ENCODE measurements at regions not wholly inside any gene's neighbourhood (a gene's known extent, or its start where the extent isn't known, plus 50 kb on each side); places are given as distances from the start of the nearest gene placed in this dataset.

DNA sequence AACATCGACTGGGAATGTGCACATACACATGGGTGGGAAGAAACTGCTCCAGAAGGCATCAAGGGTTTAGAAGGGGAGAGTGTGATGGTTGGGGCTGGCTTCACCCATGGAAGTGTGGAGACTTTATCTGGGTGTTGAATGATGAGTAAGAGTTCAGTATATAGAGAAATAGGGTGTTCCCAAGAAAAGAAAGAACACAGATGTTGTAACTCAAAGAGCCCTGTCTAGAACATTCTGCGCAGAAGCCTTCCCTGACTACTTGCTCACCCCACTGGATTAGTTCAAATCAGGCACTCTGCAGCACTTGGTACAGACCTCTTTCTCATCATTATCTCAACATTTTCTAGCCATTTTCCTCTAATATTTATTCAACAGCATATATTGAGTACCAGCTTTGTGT lies 491.7 kb downstream of the SNAPC1 start:
- Histone ChIP-seq H3K4me3 (ENCODE audit: low read depth, low read length) (no peak overlapping the region), H3K9me3 (ENCODE audit: insufficient read depth, low read depth, low read length) (no peaks in the 10 kb centered on the region), H3K79me2 (ENCODE audit: control insufficient read depth, insufficient read depth, low read length, poor library complexity) (no peaks in the 10 kb centered on the region), H3K79me1 (ENCODE audit: low read length) (no peaks in the 10 kb centered on the region), H4K12ac (ENCODE audit: low read depth, low read length) (no peak overlapping the region), H3K18ac (ENCODE audit: low read length) (no peak overlapping the region), H3K4me2 (ENCODE audit: low read length) (no peak overlapping the region), H2BK120ac (ENCODE audit: insufficient read depth, low read length, poor library complexity) (no peak overlapping the region), H3K9ac (ENCODE audit: low read length) (no peak overlapping the region), H3K14ac (ENCODE audit: low read length) (no peak overlapping the region), H2BK5ac (ENCODE audit: low read depth, low read length, poor library complexity) (no peak overlapping the region), H3K23ac (ENCODE audit: low read length) (no peak overlapping the region), H3K36me3 (ENCODE audit: control insufficient read depth in 1 of 2, insufficient read depth in 2 of 2, low read length in 2 of 2) (no peaks in the 10 kb centered on the region), H3K27me3 (ENCODE audit: insufficient read depth, low read length) (no peaks in the 10 kb centered on the region), H4K91ac (ENCODE audit: low read depth, low read length) (no peak overlapping the region), H4K8ac (ENCODE audit: low read depth, low read length) (no peak overlapping the region), H3K4ac (ENCODE audit: low read depth, low read length) (no peak overlapping the region), H3K4me1 (ENCODE audit: control insufficient read depth in 1 of 2, insufficient read depth in 2 of 2, low read length in 2 of 2) (no peaks in the 10 kb centered on the region), H3K27ac (ENCODE audit: low read depth, low read length) (no peak overlapping the region), H2AFZ (ENCODE audit: insufficient read depth, low read length, poor library complexity) (no peak overlapping the region), H2AK5ac (ENCODE audit: low read length) (no peak overlapping the region), H2BK12ac (ENCODE audit: low read length) (no peak overlapping the region)
- DNase-seq, result no peak
- WGBS (ENCODE audit: extremely low coverage, insufficient coverage, insufficient read length), result no CpG with 5 or more reads among the region's 2 CpGs

DNA sequence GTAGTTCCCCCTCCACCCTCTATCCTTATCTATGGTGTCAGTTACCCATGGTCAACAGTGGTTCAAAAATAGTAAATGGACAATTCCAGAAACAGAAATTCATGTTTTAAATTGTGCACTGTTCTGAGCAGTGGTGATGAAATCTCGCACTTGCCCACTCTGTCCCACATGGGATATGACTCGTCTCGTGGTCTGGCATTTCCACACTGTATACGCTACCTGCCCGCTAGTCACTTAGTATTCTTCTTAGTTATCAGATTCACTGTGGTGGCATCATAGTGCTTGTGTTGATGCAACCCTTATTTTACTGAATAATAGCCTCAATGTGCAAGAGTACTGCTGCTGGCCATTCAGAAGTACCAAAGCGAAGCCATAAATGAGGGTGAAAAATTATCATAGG lies 507.0 kb downstream of the SNAPC1 start:
- H3K27me3 ChIP-seq (ENCODE audit: insufficient read depth, low read length), result no peaks in the 10 kb centered on the region
- no peak for DNase-seq
- H3K9me3 ChIP-seq (ENCODE audit: insufficient read depth, low read depth, low read length), result no peaks in the 10 kb centered on the region
- no CpG with 5 or more reads among the region's 6 CpGs for WGBS (ENCODE audit: extremely low coverage, insufficient coverage, insufficient read length)
- no peak overlapping the region for H3K18ac ChIP-seq (ENCODE audit: low read length)
- no peak overlapping the region for H3K4me2 ChIP-seq (ENCODE audit: low read length)
- no peak overlapping the region for H3K4ac ChIP-seq (ENCODE audit: low read depth, low read length)
- no peak overlapping the region for H3K27ac ChIP-seq (ENCODE audit: low read depth, low read length)
- no peak overlapping the region for H3K14ac ChIP-seq (ENCODE audit: low read length)
- no peak overlapping the region for H2AFZ ChIP-seq (ENCODE audit: insufficient read depth, low read length, poor library complexity)
- no peak overlapping the region for H2AK5ac ChIP-seq (ENCODE audit: low read length)
- no peak overlapping the region for H3K4me3 ChIP-seq (ENCODE audit: low read depth, low read length)
- no peaks in the 10 kb centered on the region for H3K4me1 ChIP-seq (ENCODE audit: control insufficient read depth in 1 of 2, insufficient read depth in 2 of 2, low read length in 2 of 2)
- H2BK12ac ChIP-seq (ENCODE audit: low read length), result no peak overlapping the region
- H2BK120ac ChIP-seq (ENCODE audit: insufficient read depth, low read length, poor library complexity), result no peak overlapping the region
- no peak overlapping the region for H4K12ac ChIP-seq (ENCODE audit: low read depth, low read length)
- no peaks in the 10 kb centered on the region for H3K79me1 ChIP-seq (ENCODE audit: low read length)
- H3K23ac ChIP-seq (ENCODE audit: low read length), result no peak overlapping the region
- H3K36me3 ChIP-seq (ENCODE audit: control insufficient read depth in 1 of 2, insufficient read depth in 2 of 2, low read length in 2 of 2), result no peaks in the 10 kb centered on the region
- H4K8ac ChIP-seq (ENCODE audit: low read depth, low read length), result no peak overlapping the region
- H2BK5ac ChIP-seq (ENCODE audit: low read depth, low read length, poor library complexity), result no peak overlapping the region
- H3K79me2 ChIP-seq (ENCODE audit: control insufficient read depth, insufficient read depth, low read length, poor library complexity), result no peaks in the 10 kb centered on the region
- no peak overlapping the region for H3K9ac ChIP-seq (ENCODE audit: low read length)
- H4K91ac ChIP-seq (ENCODE audit: low read depth, low read length), result no peak overlapping the region

DNA sequence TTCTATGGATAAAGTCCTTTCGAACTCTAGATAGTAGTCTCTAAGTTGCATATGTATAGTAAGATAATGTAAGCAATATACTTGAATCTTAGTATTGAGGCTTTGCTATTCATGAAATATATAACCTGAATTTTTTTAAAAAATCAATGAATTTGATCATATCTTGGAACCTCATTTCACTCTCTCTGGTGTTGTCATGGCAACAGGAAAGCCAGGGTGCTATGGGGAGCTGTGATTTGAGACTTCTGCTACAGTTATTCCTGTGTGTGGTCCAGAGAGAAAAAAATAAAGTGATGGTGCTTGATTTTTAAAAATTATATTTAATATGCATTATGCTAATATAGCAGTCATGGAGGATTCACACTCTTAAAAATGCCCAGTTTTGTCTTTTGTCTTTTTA lies 508.0 kb downstream of the SNAPC1 start:
- Histone ChIP-seq H2AFZ (ENCODE audit: insufficient read depth, low read length, poor library complexity) (no peak overlapping the region), H3K27ac (ENCODE audit: low read depth, low read length) (no peak overlapping the region), H3K4me2 (ENCODE audit: low read length) (no peak overlapping the region), H4K8ac (ENCODE audit: low read depth, low read length) (no peak overlapping the region), H3K36me3 (ENCODE audit: control insufficient read depth in 1 of 2, insufficient read depth in 2 of 2, low read length in 2 of 2) (no peaks in the 10 kb centered on the region), H3K27me3 (ENCODE audit: insufficient read depth, low read length) (no peaks in the 10 kb centered on the region), H4K91ac (ENCODE audit: low read depth, low read length) (no peak overlapping the region), H2BK5ac (ENCODE audit: low read depth, low read length, poor library complexity) (no peak overlapping the region), H3K4me1 (ENCODE audit: control insufficient read depth in 1 of 2, insufficient read depth in 2 of 2, low read length in 2 of 2) (no peaks in the 10 kb centered on the region), H3K4ac (ENCODE audit: low read depth, low read length) (no peak overlapping the region), H4K12ac (ENCODE audit: low read depth, low read length) (no peak overlapping the region), H3K9ac (ENCODE audit: low read length) (no peak overlapping the region), H2BK12ac (ENCODE audit: low read length) (no peak overlapping the region), H3K79me1 (ENCODE audit: low read length) (no peaks in the 10 kb centered on the region), H3K79me2 (ENCODE audit: control insufficient read depth, insufficient read depth, low read length, poor library complexity) (no peaks in the 10 kb centered on the region), H2AK5ac (ENCODE audit: low read length) (no peak overlapping the region), H3K4me3 (ENCODE audit: low read depth, low read length) (no peak overlapping the region), H3K9me3 (ENCODE audit: insufficient read depth, low read depth, low read length) (no peaks in the 10 kb centered on the region), H2BK120ac (ENCODE audit: insufficient read depth, low read length, poor library complexity) (no peak overlapping the region), H3K14ac (ENCODE audit: low read length) (no peak overlapping the region), H3K18ac (ENCODE audit: low read length) (no peak overlapping the region), H3K23ac (ENCODE audit: low read length) (no peak overlapping the region)
- no CpG with 5 or more reads among the region's 1 CpG for WGBS (ENCODE audit: extremely low coverage, insufficient coverage, insufficient read length)
- no peak for DNase-seq

DNA sequence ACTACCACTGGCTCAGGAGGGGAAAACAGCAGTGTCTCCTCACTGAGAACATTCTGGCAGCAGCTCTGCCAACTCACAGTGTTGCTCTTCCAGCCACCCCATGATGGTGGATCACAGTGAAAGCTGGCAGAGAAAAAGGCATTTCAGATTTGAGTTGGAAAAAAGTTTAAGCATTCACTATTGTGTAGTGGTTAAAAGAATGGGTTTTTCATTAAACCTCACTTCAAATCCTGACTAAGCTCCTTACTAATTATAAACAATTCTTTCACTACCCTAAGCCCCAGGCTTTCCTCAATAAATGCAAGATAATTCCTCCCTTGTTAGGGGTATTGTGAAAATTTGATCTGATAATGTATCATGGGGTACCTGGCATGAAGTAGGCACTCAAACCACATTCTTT lies 518.1 kb downstream of the SNAPC1 start:
- no peaks in the 10 kb centered on the region for H3K79me1 ChIP-seq (ENCODE audit: low read length)
- no peak overlapping the region for H2AFZ ChIP-seq (ENCODE audit: insufficient read depth, low read length, poor library complexity)
- H3K27me3 ChIP-seq (ENCODE audit: insufficient read depth, low read length), result no peaks in the 10 kb centered on the region
- no peak overlapping the region for H3K23ac ChIP-seq (ENCODE audit: low read length)
- H2BK5ac ChIP-seq (ENCODE audit: low read depth, low read length, poor library complexity), result no peak overlapping the region
- H3K27ac ChIP-seq (ENCODE audit: low read depth, low read length), result no peak overlapping the region
- no peaks in the 10 kb centered on the region for H3K79me2 ChIP-seq (ENCODE audit: control insufficient read depth, insufficient read depth, low read length, poor library complexity)
- H3K18ac ChIP-seq (ENCODE audit: low read length), result no peak overlapping the region
- no peak for DNase-seq
- H4K12ac ChIP-seq (ENCODE audit: low read depth, low read length), result no peak overlapping the region
- H3K14ac ChIP-seq (ENCODE audit: low read length), result no peak overlapping the region
- H2BK12ac ChIP-seq (ENCODE audit: low read length), result no peak overlapping the region
- H3K4ac ChIP-seq (ENCODE audit: low read depth, low read length), result no peak overlapping the region
- H4K8ac ChIP-seq (ENCODE audit: low read depth, low read length), result no peak overlapping the region
- H3K4me3 ChIP-seq (ENCODE audit: low read depth, low read length), result no peak overlapping the region
- no peak overlapping the region for H4K91ac ChIP-seq (ENCODE audit: low read depth, low read length)
- H3K9ac ChIP-seq (ENCODE audit: low read length), result no peak overlapping the region
- no peak overlapping the region for H3K4me2 ChIP-seq (ENCODE audit: low read length)
- no peaks in the 10 kb centered on the region for H3K9me3 ChIP-seq (ENCODE audit: insufficient read depth, low read depth, low read length)
- H3K36me3 ChIP-seq (ENCODE audit: control insufficient read depth in 1 of 2, insufficient read depth in 2 of 2, low read length in 2 of 2), result no peaks in the 10 kb centered on the region
- no peaks in the 10 kb centered on the region for H3K4me1 ChIP-seq (ENCODE audit: control insufficient read depth in 1 of 2, insufficient read depth in 2 of 2, low read length in 2 of 2)
- no peak overlapping the region for H2BK120ac ChIP-seq (ENCODE audit: insufficient read depth, low read length, poor library complexity)
- H2AK5ac ChIP-seq (ENCODE audit: low read length), result no peak overlapping the region

DNA sequence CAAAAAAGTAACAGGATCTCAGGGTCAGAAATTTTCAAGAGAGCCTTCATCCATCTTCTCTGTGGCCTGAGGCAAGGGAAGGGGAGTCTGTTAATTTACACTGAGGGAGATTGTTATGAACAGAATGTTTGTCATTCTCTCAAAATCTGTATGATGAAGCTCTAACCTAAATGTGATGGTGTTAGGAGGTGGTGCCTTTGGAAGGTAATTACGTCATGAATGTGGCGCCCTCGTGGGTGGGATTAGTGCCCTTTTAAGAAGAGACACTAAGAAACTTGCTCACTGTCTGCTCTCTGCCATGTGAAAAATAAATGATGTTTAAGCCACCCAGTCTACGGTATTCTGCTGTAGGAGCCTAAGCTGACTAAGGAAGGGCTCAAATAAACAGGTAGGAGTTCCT lies 521.6 kb downstream of the SNAPC1 start:
- H2AK5ac ChIP-seq (ENCODE audit: low read length), result no peak overlapping the region
- H3K79me2 ChIP-seq (ENCODE audit: control insufficient read depth, insufficient read depth, low read length, poor library complexity), result no peaks in the 10 kb centered on the region
- H3K27ac ChIP-seq (ENCODE audit: low read depth, low read length), result no peak overlapping the region

More for the DNA sequence above, 521.6 kb downstream of the SNAPC1 start:
- no peak overlapping the region for H2AFZ ChIP-seq (ENCODE audit: insufficient read depth, low read length, poor library complexity)
- no peak overlapping the region for H3K23ac ChIP-seq (ENCODE audit: low read length)
- no peak overlapping the region for H4K12ac ChIP-seq (ENCODE audit: low read depth, low read length)
- no peaks in the 10 kb centered on the region for H3K79me1 ChIP-seq (ENCODE audit: low read length)
- H3K14ac ChIP-seq (ENCODE audit: low read length), result no peak overlapping the region
- DNase-seq, result no peak
- no peak overlapping the region for H3K4me3 ChIP-seq (ENCODE audit: low read depth, low read length)
- WGBS (ENCODE audit: extremely low coverage, insufficient coverage, insufficient read length), result no CpG with 5 or more reads among the region's 4 CpGs
- no peak overlapping the region for H2BK5ac ChIP-seq (ENCODE audit: low read depth, low read length, poor library complexity)
- H4K91ac ChIP-seq (ENCODE audit: low read depth, low read length), result no peak overlapping the region
- no peak overlapping the region for H2BK120ac ChIP-seq (ENCODE audit: insufficient read depth, low read length, poor library complexity)
- no peaks in the 10 kb centered on the region for H3K27me3 ChIP-seq (ENCODE audit: insufficient read depth, low read length)
- no peak overlapping the region for H3K4ac ChIP-seq (ENCODE audit: low read depth, low read length)
- no peak overlapping the region for H2BK12ac ChIP-seq (ENCODE audit: low read length)
- H3K36me3 ChIP-seq (ENCODE audit: control insufficient read depth in 1 of 2, insufficient read depth in 2 of 2, low read length in 2 of 2), result no peaks in the 10 kb centered on the region
- no peak overlapping the region for H4K8ac ChIP-seq (ENCODE audit: low read depth, low read length)
- no peaks in the 10 kb centered on the region for H3K9me3 ChIP-seq (ENCODE audit: insufficient read depth, low read depth, low read length)
- no peaks in the 10 kb centered on the region for H3K4me1 ChIP-seq (ENCODE audit: control insufficient read depth in 1 of 2, insufficient read depth in 2 of 2, low read length in 2 of 2)
- no peak overlapping the region for H3K4me2 ChIP-seq (ENCODE audit: low read length)
- no peak overlapping the region for H3K18ac ChIP-seq (ENCODE audit: low read length)
- H3K9ac ChIP-seq (ENCODE audit: low read length), result no peak overlapping the region

All from trophoblast cell (in vitro differentiated cells and primary cell).